Activated gamma-delta T cell treated with anti-CD3 and anti-CD28 coated beads, Interleukin-2, amount 50 U/mL, for 16 hours (primary cell): ENCODE measurements at regions not wholly inside any gene's neighbourhood (a gene's known extent, or its start where the extent isn't known, plus 50 kb on each side); places are given as distances from the start of the nearest gene placed in this dataset.
"Not testable (repeated sequence)": the region's sequence is repeated elsewhere in the genome, so short reads cannot be mapped to it uniquely, and the experiment has no call there.

ENCODE experiments used
- DNase-seq: peaks from one replicate; pipeline ENCODE4 v3.0.0-alpha.2; 2020; ENCODE audit warnings: low read depth

- DNase-seq, result no peak
These were observed 57.7 kb downstream of the RAD51AP2 start for GRCh38 chr2:17460371-17461086.

- no peak for DNase-seq
These were observed 62.9 kb downstream of the RAD51AP2 start for GRCh38 chr2:17455343-17455742.

- DNase-seq, result not testable (repeated sequence)
These were observed 72.0 kb downstream of the RAD51AP2 start for GRCh38 chr2:17446191-17446590.

- no peak for DNase-seq
These were observed 72.5 kb downstream of the RAD51AP2 start for GRCh38 chr2:17445744-17446143.

- no peak for DNase-seq
These were observed 75.9 kb downstream of the RAD51AP2 start for GRCh38 chr2:17442334-17442733.

GRCh38 chr2:17441790-17442189 lies 76.5 kb downstream of the RAD51AP2 start:
- DNase-seq, result no peak

- DNase-seq, result no peak
These were observed 77.0 kb downstream of the RAD51AP2 start for GRCh38 chr2:17441055-17441771.

- DNase-seq, result no peak
These were observed 87.9 kb downstream of the RAD51AP2 start for GRCh38 chr2:17430326-17430725.

GRCh38 chr2:17429130-17429529 lies 89.1 kb downstream of the RAD51AP2 start:
- DNase-seq, result no peak

- no peak for DNase-seq
These were observed 90.8 kb downstream of the RAD51AP2 start for GRCh38 chr2:17427401-17427800.

- no peak for DNase-seq
These were observed 91.5 kb downstream of the RAD51AP2 start for GRCh38 chr2:17426743-17427142.

- DNase-seq, result no peak
These were observed 96.2 kb downstream of the RAD51AP2 start for GRCh38 chr2:17422061-17422460.

- no peak for DNase-seq
These were observed 101.3 kb downstream of the RAD51AP2 start for GRCh38 chr2:17416884-17417391.

GRCh38 chr2:17413036-17413435 lies 105.2 kb downstream of the RAD51AP2 start:
- DNase-seq, result no peak

- DNase-seq, result no peak
These were observed 117.1 kb downstream of the RAD51AP2 start for GRCh38 chr2:17401096-17401495.

GRCh38 chr2:17398770-17399169 lies 119.5 kb downstream of the RAD51AP2 start:
- no peak for DNase-seq

- no peak for DNase-seq
These were observed 129.4 kb downstream of the RAD51AP2 start for GRCh38 chr2:17388798-17389197.

- no peak for DNase-seq
These were observed 130.6 kb downstream of the RAD51AP2 start for GRCh38 chr2:17387591-17387990.

- DNase-seq, result no peak
These were observed 131.5 kb downstream of the RAD51AP2 start for GRCh38 chr2:17386771-17387170.

- DNase-seq, result no peak
These were observed 138.2 kb downstream of the RAD51AP2 start for GRCh38 chr2:17380003-17380402.

- DNase-seq, result no peak
These were observed 143.0 kb downstream of the RAD51AP2 start for GRCh38 chr2:17375262-17375661.

GRCh38 chr2:17373741-17374140 lies 144.5 kb downstream of the RAD51AP2 start:
- no peak for DNase-seq

GRCh38 chr2:17373041-17373440 lies 145.2 kb downstream of the RAD51AP2 start:
- DNase-seq, result no peak
